CD4-positive, alpha-beta T cell (primary cell): ENCODE measurements at regions not wholly inside any gene's neighbourhood (a gene's known extent, or its start where the extent isn't known, plus 50 kb on each side); places are given as distances from the start of the nearest gene placed in this dataset.

Source experiments
- ATAC-seq: fragments of 200-7000 bp; cut with Tn5 transposase; one replicate; pipeline ENCODE4 v1.10.0; 2022; ENCODE audit warnings: mild to moderate bottlenecking; ENCODE audit not compliant: poor library complexity
- CTCF ChIA-PET: fragments of 350-600 bp; sonication (Branson Sonifier 250); formaldehyde crosslinking; loops from one replicate; lab custom pipeline; 2021; ENCODE audit warnings: antibody characterized with exemption, inconsistent platforms; lab: Charles Lee
- POLR2A ChIA-PET: fragments of 350-600 bp; sonication (Branson Sonifier 250); formaldehyde crosslinking; loops from one replicate; lab custom pipeline; 2021; ENCODE audit warnings: antibody characterized with exemption, inconsistent platforms; lab: Charles Lee
- DNase-seq, 14 experiments: peaks; one replicate each; pipeline ENCODE4 v3.0.0-alpha.2; 2013 to 2020; ENCODE audit warnings: mixed read lengths in 2 of 14
- H3K27ac ChIP-seq, 2 donors: one replicate each; pipeline versions ENCODE4 v1.5.1 to v1.7.0; 2013; ENCODE audit warnings: low read length in 2 of 2, low read depth in 1 of 2, mild to moderate bottlenecking in 1 of 2
- H3K27me3 ChIP-seq, 2 experiments: 1 replicate in 1 of 2; 2 replicates in 1 of 2; pipeline versions ENCODE4 v1.6.1 to v1.7.0; 2013; ENCODE audit warnings: low read length in 2 of 2, control low read depth in 1 of 2, mild to moderate bottlenecking in 1 of 2, moderate library complexity in 1 of 2; ENCODE audit not compliant: insufficient read depth in 2 of 2, control insufficient read depth in 1 of 2
- H3K36me3 ChIP-seq: one replicate; pipeline ENCODE4 v1.6.1; 2013; ENCODE audit warnings: low read length, control low read depth; ENCODE audit not compliant: insufficient read depth
- H3K4me1 ChIP-seq: one replicate; pipeline ENCODE4 v1.6.1; 2013; ENCODE audit warnings: low read length, control low read depth; ENCODE audit not compliant: insufficient read depth
- H3K4me3 ChIP-seq: one replicate; pipeline ENCODE4 v1.5.1; 2013; ENCODE audit warnings: mild to moderate bottlenecking, low read length, moderate library complexity
- H3K9me3 ChIP-seq, 2 experiments: 1 replicate in 1 of 2; 2 replicates in 1 of 2; pipeline versions ENCODE4 v1.6.1 to v1.7.0; 2013; ENCODE audit warnings: low read length in 2 of 2, mild to moderate bottlenecking in 2 of 2, control low read depth in 1 of 2, moderate library complexity in 1 of 2; ENCODE audit not compliant: control insufficient read depth in 1 of 2, insufficient read depth in 1 of 2
- H3K27ac Mint-ChIP-seq: one replicate; pipeline ENCODE4 v1.8.0; 2020; ENCODE audit warnings: mixed read lengths
- H3K27me3 Mint-ChIP-seq: one replicate; pipeline ENCODE4 v1.8.0; 2021; ENCODE audit warnings: mixed read lengths
- H3K36me3 Mint-ChIP-seq: one replicate; pipeline ENCODE4 v1.8.0; 2021; ENCODE audit warnings: low read depth, mixed read lengths
- H3K4me1 Mint-ChIP-seq: one replicate; pipeline ENCODE4 v1.8.0; 2021; ENCODE audit warnings: low read depth, mixed read lengths
- H3K4me3 Mint-ChIP-seq: one replicate; pipeline ENCODE4 v1.8.0; 2020; ENCODE audit warnings: mild to moderate bottlenecking, mixed read lengths
- H3K9me3 Mint-ChIP-seq: one replicate; pipeline ENCODE4 v1.8.0; 2020; ENCODE audit warnings: mixed read lengths
- CTCF ChIP-seq: fragments of 200-600 bp; IDR thresholded peaks from one replicate; pipeline ENCODE4 v1.8.0; 2022; ENCODE audit warnings: antibody characterized with exemption, mild to moderate bottlenecking
- intact Hi-C, 2 experiments: fragments of 100-400 bp; cut with DNase I in 1 of 2; cut with micrococcal nuclease in 1 of 2; formaldehyde crosslinking; loops; one replicate each; pipeline versions ENCODE4 v1.15.1 to v1.9.0; 2023 to 2025; cut with DNase I, micrococcal nuclease

GRCh38 chr3:65233561-65233960 is 545.8 kb upstream of the ADAMTS9 start:
- Mint-ChIP-seq H3K4me3 (no peak overlapping the region), H3K4me1 (no peaks in the 10 kb centered on the region), H3K9me3 (peaks cover 15% of the 10 kb centered on the region), H3K27ac (no peak overlapping the region), H3K27me3 (no peaks in the 10 kb centered on the region), H3K36me3 (no peaks in the 10 kb centered on the region)
- Histone ChIP-seq H3K27me3 (no peaks in the 10 kb centered on the region), H3K9me3 (peaks cover 0 to 7% of the 10 kb centered on the region in 2 experiments), H3K4me1 (no peaks in the 10 kb centered on the region), H3K27ac (no peak overlapping the region), H3K4me3 (no peak overlapping the region), H3K36me3 (no peaks in the 10 kb centered on the region)
- TF ChIP-seq CTCF = no peak
- ChIA-PET POLR2A (no interaction called here), CTCF (no interaction called here)
- ATAC-seq (no peak), DNase-seq (no peak)
- intact Hi-C loops = no loop called here

- TF ChIP-seq CTCF = no peak
- Histone ChIP-seq H3K27ac (no peak overlapping the region), H3K27me3 (no peaks in the 10 kb centered on the region), H3K36me3 (no peaks in the 10 kb centered on the region), H3K4me1 (no peaks in the 10 kb centered on the region), H3K9me3 (peaks cover 0 to 7% of the 10 kb centered on the region in 2 experiments), H3K4me3 (no peak overlapping the region)
- DNase-seq (no peak), ATAC-seq (no peak)
- Mint-ChIP-seq H3K9me3 (peaks cover 7% of the 10 kb centered on the region), H3K4me1 (no peaks in the 10 kb centered on the region), H3K4me3 (no peak overlapping the region), H3K27me3 (no peaks in the 10 kb centered on the region), H3K36me3 (no peaks in the 10 kb centered on the region), H3K27ac (no peak overlapping the region)
- ChIA-PET POLR2A (no interaction called here), CTCF (no interaction called here)
- intact Hi-C loops = no loop called here
These were observed 543.7 kb upstream of the ADAMTS9 start for GRCh38 chr3:65231544-65231943.

GRCh38 chr3:65230261-65231139 is 542.7 kb upstream of the ADAMTS9 start:
- intact Hi-C loops = no loop called here
- no peaks in the 10 kb centered on the region for H3K36me3 ChIP-seq
- Mint-ChIP-seq H3K27ac (no peak overlapping the region), H3K36me3 (no peaks in the 10 kb centered on the region), H3K9me3 (peaks cover 7% of the 10 kb centered on the region), H3K27me3 (no peaks in the 10 kb centered on the region), H3K4me1 (no peaks in the 10 kb centered on the region), H3K4me3 (no peak overlapping the region)
- H3K27ac ChIP-seq = no peak overlapping the region
- ChIA-PET POLR2A (no interaction called here), CTCF (no interaction called here)
- H3K4me3 ChIP-seq = no peak overlapping the region
- H3K27me3 ChIP-seq = no peaks in the 10 kb centered on the region
- ATAC-seq (no peak), DNase-seq (no peak)
- peaks cover 0 to 7% of the 10 kb centered on the region in 2 experiments for H3K9me3 ChIP-seq
- TF ChIP-seq CTCF = no peak
- no peaks in the 10 kb centered on the region for H3K4me1 ChIP-seq
